ENCODE measurements at regions not wholly inside any gene's neighbourhood (a gene's known extent, or its start where the extent isn't known, plus 50 kb on each side); places are given as distances from the start of the nearest gene placed in this dataset.

DNA sequence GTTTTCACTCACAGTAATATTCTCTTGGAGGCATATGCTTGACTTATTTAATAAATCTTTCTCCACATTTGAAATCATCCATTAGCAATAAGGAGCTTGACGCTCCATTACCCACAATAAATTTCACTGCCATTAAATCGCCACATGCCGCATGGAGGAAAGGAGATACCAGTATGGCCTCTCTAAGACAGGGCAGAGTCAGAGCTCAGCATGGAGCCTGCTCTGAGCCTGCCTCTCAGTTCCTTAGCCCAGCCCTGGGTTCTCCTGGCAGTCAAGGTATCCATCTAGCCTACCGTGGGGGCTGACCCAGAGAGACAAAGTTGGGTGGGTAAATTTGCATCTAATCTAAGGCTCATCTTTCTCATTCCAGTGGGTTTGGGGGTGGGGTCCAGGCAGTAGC, 80.3 kb upstream of the CES5A start:
- TF ChIP-seq, protein P1, sequence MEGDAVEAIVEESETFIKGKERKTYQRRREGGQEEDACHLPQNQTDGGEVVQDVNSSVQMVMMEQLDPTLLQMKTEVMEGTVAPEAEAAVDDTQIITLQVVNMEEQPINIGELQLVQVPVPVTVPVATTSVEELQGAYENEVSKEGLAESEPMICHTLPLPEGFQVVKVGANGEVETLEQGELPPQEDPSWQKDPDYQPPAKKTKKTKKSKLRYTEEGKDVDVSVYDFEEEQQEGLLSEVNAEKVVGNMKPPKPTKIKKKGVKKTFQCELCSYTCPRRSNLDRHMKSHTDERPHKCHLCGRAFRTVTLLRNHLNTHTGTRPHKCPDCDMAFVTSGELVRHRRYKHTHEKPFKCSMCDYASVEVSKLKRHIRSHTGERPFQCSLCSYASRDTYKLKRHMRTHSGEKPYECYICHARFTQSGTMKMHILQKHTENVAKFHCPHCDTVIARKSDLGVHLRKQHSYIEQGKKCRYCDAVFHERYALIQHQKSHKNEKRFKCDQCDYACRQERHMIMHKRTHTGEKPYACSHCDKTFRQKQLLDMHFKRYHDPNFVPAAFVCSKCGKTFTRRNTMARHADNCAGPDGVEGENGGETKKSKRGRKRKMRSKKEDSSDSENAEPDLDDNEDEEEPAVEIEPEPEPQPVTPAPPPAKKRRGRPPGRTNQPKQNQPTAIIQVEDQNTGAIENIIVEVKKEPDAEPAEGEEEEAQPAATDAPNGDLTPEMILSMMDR (IDR thresholded peaks at IDR 0.05): no peak
- TF ChIP-seq, protein P2, sequence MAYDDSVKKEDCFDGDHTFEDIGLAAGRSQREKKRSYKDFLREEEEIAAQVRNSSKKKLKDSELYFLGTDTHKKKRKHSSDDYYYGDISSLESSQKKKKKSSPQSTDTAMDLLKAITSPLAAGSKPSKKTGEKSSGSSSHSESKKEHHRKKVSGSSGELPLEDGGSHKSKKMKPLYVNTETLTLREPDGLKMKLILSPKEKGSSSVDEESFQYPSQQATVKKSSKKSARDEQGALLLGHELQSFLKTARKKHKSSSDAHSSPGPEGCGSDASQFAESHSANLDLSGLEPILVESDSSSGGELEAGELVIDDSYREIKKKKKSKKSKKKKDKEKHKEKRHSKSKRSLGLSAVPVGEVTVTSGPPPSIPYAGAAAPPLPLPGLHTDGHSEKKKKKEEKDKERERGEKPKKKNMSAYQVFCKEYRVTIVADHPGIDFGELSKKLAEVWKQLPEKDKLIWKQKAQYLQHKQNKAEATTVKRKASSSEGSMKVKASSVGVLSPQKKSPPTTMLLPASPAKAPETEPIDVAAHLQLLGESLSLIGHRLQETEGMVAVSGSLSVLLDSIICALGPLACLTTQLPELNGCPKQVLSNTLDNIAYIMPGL (CRISPR knock-in tag; IDR thresholded peaks at IDR 0.05): no peak
- TF ChIP-seq, protein P3, sequence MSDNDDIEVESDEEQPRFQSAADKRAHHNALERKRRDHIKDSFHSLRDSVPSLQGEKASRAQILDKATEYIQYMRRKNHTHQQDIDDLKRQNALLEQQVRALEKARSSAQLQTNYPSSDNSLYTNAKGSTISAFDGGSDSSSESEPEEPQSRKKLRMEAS (CRISPR knock-in tag; IDR thresholded peaks at IDR 0.05): no peak
- TF ChIP-seq, protein P4, sequence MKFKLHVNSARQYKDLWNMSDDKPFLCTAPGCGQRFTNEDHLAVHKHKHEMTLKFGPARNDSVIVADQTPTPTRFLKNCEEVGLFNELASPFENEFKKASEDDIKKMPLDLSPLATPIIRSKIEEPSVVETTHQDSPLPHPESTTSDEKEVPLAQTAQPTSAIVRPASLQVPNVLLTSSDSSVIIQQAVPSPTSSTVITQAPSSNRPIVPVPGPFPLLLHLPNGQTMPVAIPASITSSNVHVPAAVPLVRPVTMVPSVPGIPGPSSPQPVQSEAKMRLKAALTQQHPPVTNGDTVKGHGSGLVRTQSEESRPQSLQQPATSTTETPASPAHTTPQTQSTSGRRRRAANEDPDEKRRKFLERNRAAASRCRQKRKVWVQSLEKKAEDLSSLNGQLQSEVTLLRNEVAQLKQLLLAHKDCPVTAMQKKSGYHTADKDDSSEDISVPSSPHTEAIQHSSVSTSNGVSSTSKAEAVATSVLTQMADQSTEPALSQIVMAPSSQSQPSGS (CRISPR knock-in tag; IDR thresholded peaks at IDR 0.05; ENCODE audit: borderline replicate concordance, low read depth): no peak
- no peak for TF ChIP-seq ZNF416 (CRISPR knock-in tag; IDR thresholded peaks at IDR 0.05)
- TF ChIP-seq, protein P5, sequence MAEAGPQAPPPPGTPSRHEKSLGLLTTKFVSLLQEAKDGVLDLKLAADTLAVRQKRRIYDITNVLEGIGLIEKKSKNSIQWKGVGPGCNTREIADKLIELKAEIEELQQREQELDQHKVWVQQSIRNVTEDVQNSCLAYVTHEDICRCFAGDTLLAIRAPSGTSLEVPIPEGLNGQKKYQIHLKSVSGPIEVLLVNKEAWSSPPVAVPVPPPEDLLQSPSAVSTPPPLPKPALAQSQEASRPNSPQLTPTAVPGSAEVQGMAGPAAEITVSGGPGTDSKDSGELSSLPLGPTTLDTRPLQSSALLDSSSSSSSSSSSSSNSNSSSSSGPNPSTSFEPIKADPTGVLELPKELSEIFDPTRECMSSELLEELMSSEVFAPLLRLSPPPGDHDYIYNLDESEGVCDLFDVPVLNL (CRISPR knock-in tag; IDR thresholded peaks at IDR 0.05; ENCODE audit: borderline replicate concordance, low read depth): no peak
- TF ChIP-seq, protein P6, sequence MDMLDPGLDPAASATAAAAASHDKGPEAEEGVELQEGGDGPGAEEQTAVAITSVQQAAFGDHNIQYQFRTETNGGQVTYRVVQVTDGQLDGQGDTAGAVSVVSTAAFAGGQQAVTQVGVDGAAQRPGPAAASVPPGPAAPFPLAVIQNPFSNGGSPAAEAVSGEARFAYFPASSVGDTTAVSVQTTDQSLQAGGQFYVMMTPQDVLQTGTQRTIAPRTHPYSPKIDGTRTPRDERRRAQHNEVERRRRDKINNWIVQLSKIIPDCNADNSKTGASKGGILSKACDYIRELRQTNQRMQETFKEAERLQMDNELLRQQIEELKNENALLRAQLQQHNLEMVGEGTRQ (CRISPR knock-in tag; IDR thresholded peaks at IDR 0.05): no peak
- no peak for TF ChIP-seq ZNF121 (CRISPR knock-in tag; IDR thresholded peaks at IDR 0.05)
- no peak for TF ChIP-seq ETV6 (CRISPR knock-in tag; IDR thresholded peaks at IDR 0.05)
- TF ChIP-seq, protein P7, sequence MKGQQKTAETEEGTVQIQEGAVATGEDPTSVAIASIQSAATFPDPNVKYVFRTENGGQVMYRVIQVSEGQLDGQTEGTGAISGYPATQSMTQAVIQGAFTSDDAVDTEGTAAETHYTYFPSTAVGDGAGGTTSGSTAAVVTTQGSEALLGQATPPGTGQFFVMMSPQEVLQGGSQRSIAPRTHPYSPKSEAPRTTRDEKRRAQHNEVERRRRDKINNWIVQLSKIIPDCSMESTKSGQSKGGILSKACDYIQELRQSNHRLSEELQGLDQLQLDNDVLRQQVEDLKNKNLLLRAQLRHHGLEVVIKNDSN (CRISPR knock-in tag; IDR thresholded peaks at IDR 0.05): no peak
- TF ChIP-seq GRHL2 (CRISPR knock-in tag; IDR thresholded peaks at IDR 0.05; ENCODE audit: insufficient replicate concordance, severe bottlenecking): no peak
- no peak for TF ChIP-seq IRF2 (CRISPR knock-in tag; IDR thresholded peaks at IDR 0.05; ENCODE audit: borderline replicate concordance, low read depth)
